ENCODE measurements at regions not wholly inside any gene's neighbourhood (a gene's known extent, or its start where the extent isn't known, plus 50 kb on each side); places are given as distances from the start of the nearest gene placed in this dataset.

GRCh38 chr2:42890791-42891355 lies 98.5 kb upstream of the HAAO start:
- H3K4me3 Mint-ChIP-seq, result no peak overlapping the region
- H3K36me3 Mint-ChIP-seq, result no peaks in the 10 kb centered on the region
- no peak for DNase-seq
- no peaks in the 10 kb centered on the region for H3K9me3 Mint-ChIP-seq
- peaks cover 0 to 6% (median 3%) of the 10 kb centered on the region in 3 donors for H3K27me3 Mint-ChIP-seq (ENCODE audit: low read depth in 3 of 3)
- no peak overlapping the region for H3K27ac Mint-ChIP-seq
- no peaks in the 10 kb centered on the region for H3K4me1 Mint-ChIP-seq

GRCh38 chr2:42888321-42889245 lies 96.2 kb upstream of the HAAO start:
- Mint-ChIP-seq H3K36me3 (no peaks in the 10 kb centered on the region), H3K27ac (no peak overlapping the region), H3K27me3 (ENCODE audit: low read depth in 3 of 3) (peaks cover 0 to 6% (median 5%) of the 10 kb centered on the region in 3 donors), H3K9me3 (no peaks in the 10 kb centered on the region), H3K4me1 (no peaks in the 10 kb centered on the region), H3K4me3 (no peak overlapping the region)
- no peak for DNase-seq

- H3K4me3 Mint-ChIP-seq, result no peak overlapping the region
- DNase-seq, result no peak
- H3K36me3 Mint-ChIP-seq, result no peaks in the 10 kb centered on the region
- H3K27me3 Mint-ChIP-seq (ENCODE audit: low read depth in 3 of 3), result peaks cover 0 to 5% (median 4%) of the 10 kb centered on the region in 3 donors
- no peaks in the 10 kb centered on the region for H3K9me3 Mint-ChIP-seq
- H3K4me1 Mint-ChIP-seq, result no peaks in the 10 kb centered on the region
- no peak overlapping the region for H3K27ac Mint-ChIP-seq
Observed at GRCh38 chr2:42886921-42887320, 94.5 kb upstream of the HAAO start.

GRCh38 chr2:42882756-42883155 lies 90.4 kb upstream of the HAAO start:
- DNase-seq, result no peak
- Mint-ChIP-seq H3K27ac (no peak overlapping the region), H3K36me3 (no peaks in the 10 kb centered on the region), H3K4me3 (no peak overlapping the region), H3K9me3 (no peaks in the 10 kb centered on the region), H3K4me1 (no peaks in the 10 kb centered on the region), H3K27me3 (ENCODE audit: low read depth in 3 of 3) (peaks cover 1 to 3% (median 2%) of the 10 kb centered on the region in 3 donors)

GRCh38 chr2:42881732-42882131 lies 89.3 kb upstream of the HAAO start:
- Mint-ChIP-seq H3K36me3 (no peaks in the 10 kb centered on the region), H3K27ac (peak overlapping the region in 1 of 6 donors; percentile 24), H3K4me1 (no peaks in the 10 kb centered on the region), H3K4me3 (no peak overlapping the region), H3K27me3 (ENCODE audit: low read depth in 3 of 3) (peaks cover 0 to 2% (median 1%) of the 10 kb centered on the region in 3 donors), H3K9me3 (no peaks in the 10 kb centered on the region)
- no peak for DNase-seq

- H3K4me1 Mint-ChIP-seq, result no peaks in the 10 kb centered on the region
- no peaks in the 10 kb centered on the region for H3K36me3 Mint-ChIP-seq
- no peak overlapping the region for H3K4me3 Mint-ChIP-seq
- no peak overlapping the region for H3K27ac Mint-ChIP-seq
- peaks cover 0 to 2% (median 1%) of the 10 kb centered on the region in 3 donors for H3K27me3 Mint-ChIP-seq (ENCODE audit: low read depth in 3 of 3)
- H3K9me3 Mint-ChIP-seq, result no peaks in the 10 kb centered on the region
- no peak for DNase-seq
Observed at GRCh38 chr2:42880738-42881690, 88.6 kb upstream of the HAAO start.

- Mint-ChIP-seq H3K27me3 (ENCODE audit: low read depth in 3 of 3) (peaks cover 0 to 2% (median 1%) of the 10 kb centered on the region in 3 donors), H3K9me3 (no peaks in the 10 kb centered on the region), H3K36me3 (no peaks in the 10 kb centered on the region), H3K4me3 (no peak overlapping the region), H3K4me1 (no peaks in the 10 kb centered on the region), H3K27ac (no peak overlapping the region)
- DNase-seq, result no peak
Observed at GRCh38 chr2:42879913-42880737, 87.7 kb upstream of the HAAO start.

- Mint-ChIP-seq H3K4me3 (no peak overlapping the region), H3K27me3 (ENCODE audit: low read depth in 3 of 3) (peaks cover 0 to 2% (median 1%) of the 10 kb centered on the region in 3 donors), H3K4me1 (no peaks in the 10 kb centered on the region), H3K9me3 (no peaks in the 10 kb centered on the region), H3K27ac (peak overlapping the region in 1 of 6 donors; percentile 41), H3K36me3 (no peaks in the 10 kb centered on the region)
- DNase-seq, result no peak
Observed at GRCh38 chr2:42879121-42879705, 86.8 kb upstream of the HAAO start.

GRCh38 chr2:42878581-42878980 lies 86.2 kb upstream of the HAAO start:
- Mint-ChIP-seq H3K27me3 (ENCODE audit: low read depth in 3 of 3) (peaks cover 0 to 1% (median 0%) of the 10 kb centered on the region in 3 donors), H3K4me1 (no peaks in the 10 kb centered on the region), H3K9me3 (no peaks in the 10 kb centered on the region), H3K36me3 (no peaks in the 10 kb centered on the region), H3K4me3 (no peak overlapping the region), H3K27ac (no peak overlapping the region)
- no peak for DNase-seq

GRCh38 chr2:42877936-42878335 lies 85.6 kb upstream of the HAAO start:
- no peak for DNase-seq
- Mint-ChIP-seq H3K27ac (peak overlapping the region in 1 of 6 donors; percentile 21), H3K36me3 (no peaks in the 10 kb centered on the region), H3K27me3 (ENCODE audit: low read depth in 3 of 3) (peaks cover 0 to 1% (median 0%) of the 10 kb centered on the region in 3 donors), H3K9me3 (no peaks in the 10 kb centered on the region), H3K4me1 (no peaks in the 10 kb centered on the region), H3K4me3 (no peak overlapping the region)

- Mint-ChIP-seq H3K27ac (no peak overlapping the region), H3K27me3 (ENCODE audit: low read depth in 3 of 3) (peaks cover 0 to 1% (median 0%) of the 10 kb centered on the region in 3 donors), H3K4me3 (no peak overlapping the region), H3K9me3 (no peaks in the 10 kb centered on the region), H3K4me1 (no peaks in the 10 kb centered on the region), H3K36me3 (no peaks in the 10 kb centered on the region)
- DNase-seq, result no peak
Observed at GRCh38 chr2:42877511-42877910, 85.1 kb upstream of the HAAO start.

GRCh38 chr2:42876326-42876751 lies 84.0 kb upstream of the HAAO start:
- no peak for DNase-seq
- no peaks in the 10 kb centered on the region for H3K4me1 Mint-ChIP-seq
- H3K27ac Mint-ChIP-seq, result no peak overlapping the region

GRCh38 chr2:42875880-42876279 lies 83.5 kb upstream of the HAAO start:
- H3K27me3 Mint-ChIP-seq (ENCODE audit: low read depth in 3 of 3), result peaks cover 0 to 1% (median 0%) of the 10 kb centered on the region in 3 donors
- H3K36me3 Mint-ChIP-seq, result no peaks in the 10 kb centered on the region
- H3K4me3 Mint-ChIP-seq, result no peak overlapping the region
- no peak overlapping the region for H3K27ac Mint-ChIP-seq
- no peak for DNase-seq
- no peaks in the 10 kb centered on the region for H3K4me1 Mint-ChIP-seq
- H3K9me3 Mint-ChIP-seq, result no peaks in the 10 kb centered on the region

More at GRCh38 chr2:42876326-42876751, 84.0 kb upstream of the HAAO start:
- H3K4me3 Mint-ChIP-seq, result no peak overlapping the region
- H3K36me3 Mint-ChIP-seq, result no peaks in the 10 kb centered on the region
- peaks cover 0 to 1% (median 0%) of the 10 kb centered on the region in 3 donors for H3K27me3 Mint-ChIP-seq (ENCODE audit: low read depth in 3 of 3)
- no peaks in the 10 kb centered on the region for H3K9me3 Mint-ChIP-seq

All from immature natural killer cell (primary cell).